ENCODE measurements at regions not wholly inside any gene's neighbourhood (a gene's known extent, or its start where the extent isn't known, plus 50 kb on each side); places are given as distances from the start of the nearest gene placed in this dataset.

DNA sequence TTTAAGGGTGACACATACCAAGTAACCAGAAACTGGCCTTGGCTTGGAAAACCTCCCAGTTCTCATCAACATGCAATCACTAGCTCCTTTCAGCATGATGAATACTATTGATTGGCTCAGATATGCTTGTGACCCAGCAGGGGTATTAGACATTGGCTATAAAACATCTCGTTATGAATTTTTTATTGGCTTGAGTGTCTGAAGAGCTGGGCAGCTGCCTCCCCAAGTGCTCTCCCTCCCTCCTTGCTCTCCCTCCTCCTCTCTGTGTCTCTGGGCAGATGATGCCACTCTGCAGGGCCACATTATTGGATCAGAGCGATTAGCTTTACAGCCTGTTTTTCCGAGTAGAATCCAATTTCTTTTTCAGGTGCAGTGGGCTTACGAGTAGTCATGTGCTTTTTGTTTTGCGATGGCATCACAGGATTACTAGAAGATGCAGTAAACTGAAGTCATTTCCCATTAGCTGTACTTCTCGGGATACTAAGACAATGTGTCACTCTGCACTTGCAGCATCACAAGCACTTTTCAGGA is 79.3 kb upstream of the ATF3 start:
- no peak for TF ChIP-seq CTCF (IDR thresholded peaks at IDR 0.05 in 2 of 3, conservative IDR thresholded peaks at IDR 0.05 in 1 of 3; ENCODE audit: control insufficient read depth in 2 of 3, extremely low read depth in 1 of 3, insufficient read depth in 1 of 3, low read depth in 3 of 3, low read length in 3 of 3)
- no peak for TF ChIP-seq POLR2A (IDR thresholded peaks at IDR 0.05; ENCODE audit: low read depth, low read length)
- TF ChIP-seq NFYB (IDR thresholded peaks at IDR 0.05; ENCODE audit: insufficient read depth, low read depth, low read length), result no peak
- TF ChIP-seq ASH2L (IDR thresholded peaks at IDR 0.05; ENCODE audit: borderline replicate concordance, low read depth), result no peak
- no peak for TF ChIP-seq BMI1 (IDR thresholded peaks at IDR 0.05; ENCODE audit: borderline replicate concordance)
- no peak for TF ChIP-seq SMAD1 (IDR thresholded peaks at IDR 0.05; ENCODE audit: low read depth, partially characterized antibody)
- TF ChIP-seq CEBPB (IDR thresholded peaks at IDR 0.05; ENCODE audit: borderline replicate concordance in 1 of 2, low read depth in 2 of 2, low read length in 2 of 2), result no peak
